SK-N-SH treated with all-trans-retinoic acid at 6 μM for 48 hours (cell line): ENCODE measurements at regions not wholly inside any gene's neighbourhood (a gene's known extent, or its start where the extent isn't known, plus 50 kb on each side); places are given as distances from the start of the nearest gene placed in this dataset.

Source experiments
- ATAC-seq: fragments of 200-7000 bp; cut with Tn5 transposase; 3 replicates; pipeline ENCODE4 v1.9.1; 2020; ENCODE audit warnings: mild to moderate bottlenecking, moderate library complexity
- ARNTL ChIP-seq: fragments of 450-650 bp; formaldehyde crosslinking; IDR thresholded peaks from 2 replicates; pipeline ENCODE4 v1.5.0; 2020; ENCODE audit warnings: low read depth, mild to moderate bottlenecking, moderate library complexity, borderline replicate concordance
- BACH2 ChIP-seq: fragments of 250-450 bp; sonication (Bioruptor Pico); IDR thresholded peaks from 2 replicates; pipeline ENCODE4 v1.9.0; 2021; ENCODE audit warnings: mild to moderate bottlenecking, borderline replicate concordance
- CREB5 ChIP-seq: fragments of 250-450 bp; sonication (Bioruptor Pico); IDR thresholded peaks from 2 replicates; pipeline ENCODE4 v1.5.1; 2020; ENCODE audit warnings: low read depth, mild to moderate bottlenecking, moderate library complexity
- CSDC2 ChIP-seq: fragments of 250-450 bp; sonication (Bioruptor Pico); IDR thresholded peaks from 2 replicates; pipeline ENCODE4 v1.5.0; 2020; ENCODE audit warnings: mild to moderate bottlenecking, moderate library complexity
- ESRRG ChIP-seq: fragments of 250-450 bp; sonication (Bioruptor Pico); IDR thresholded peaks from 2 replicates; pipeline ENCODE4 v1.6.1; 2021; ENCODE audit warnings: mild to moderate bottlenecking
- GLIS3 ChIP-seq: fragments of 250-450 bp; sonication (Bioruptor Pico); IDR thresholded peaks from 2 replicates; pipeline ENCODE4 v1.5.0; 2020; ENCODE audit warnings: mild to moderate bottlenecking, moderate library complexity
- ISL1 ChIP-seq: fragments of 250-450 bp; sonication (Bioruptor Pico); IDR thresholded peaks from 2 replicates; pipeline ENCODE4 v2.1.2; 2022; ENCODE audit warnings: mild to moderate bottlenecking, moderate library complexity
- OSR1 ChIP-seq: fragments of 250-450 bp; sonication (Bioruptor Pico); IDR thresholded peaks from 2 replicates; pipeline ENCODE4 v1.8.0; 2022; ENCODE audit warnings: moderate library complexity, mild to moderate bottlenecking, inconsistent platforms
- PATZ1 ChIP-seq: fragments of 250-450 bp; sonication (Bioruptor Pico); IDR thresholded peaks from 2 replicates; pipeline ENCODE4 v1.8.0; 2020; ENCODE audit warnings: mild to moderate bottlenecking, moderate library complexity, borderline replicate concordance
- POU6F1 ChIP-seq: fragments of 250-450 bp; sonication (Bioruptor Pico); IDR thresholded peaks from 2 replicates; pipeline ENCODE4 v1.8.0; 2021; ENCODE audit warnings: low read depth, mild to moderate bottlenecking, moderate library complexity, borderline replicate concordance
- PPARA ChIP-seq: fragments of 250-450 bp; sonication (Bioruptor Pico); IDR thresholded peaks from 2 replicates; pipeline ENCODE4 v1.5.0; 2020; ENCODE audit warnings: mild to moderate bottlenecking, borderline replicate concordance
- RARB ChIP-seq: fragments of 250-450 bp; sonication (Bioruptor Pico); IDR thresholded peaks from 2 replicates; pipeline ENCODE4 v1.8.0; 2021; ENCODE audit warnings: mild to moderate bottlenecking, moderate library complexity
- SNAI2 ChIP-seq: fragments of 250-450 bp; sonication (Bioruptor Pico); IDR thresholded peaks from 2 replicates; pipeline ENCODE4 v1.5.0; 2020; ENCODE audit warnings: mild to moderate bottlenecking, moderate library complexity
- TCF4 ChIP-seq: fragments of 250-450 bp; sonication (Bioruptor Pico); IDR thresholded peaks from 2 replicates; pipeline ENCODE4 v1.8.0; 2021; ENCODE audit warnings: mild to moderate bottlenecking, moderate library complexity, borderline replicate concordance
- TOX ChIP-seq: fragments of 250-450 bp; sonication (Bioruptor Pico); IDR thresholded peaks from 2 replicates; pipeline ENCODE4 v1.8.0; 2021; ENCODE audit warnings: mild to moderate bottlenecking, moderate library complexity, borderline replicate concordance
- ZC3H10 ChIP-seq: fragments of 250-450 bp; sonication (Bioruptor Pico); IDR thresholded peaks from 2 replicates; pipeline ENCODE4 v1.5.1; 2021; ENCODE audit warnings: mild to moderate bottlenecking, moderate library complexity
- ZFP3 ChIP-seq: fragments of 250-450 bp; sonication (Bioruptor Pico); IDR thresholded peaks from 2 replicates; pipeline ENCODE4 v1.5.0; 2020; ENCODE audit warnings: mild to moderate bottlenecking, moderate library complexity
- ZFP30 ChIP-seq: fragments of 450-650 bp; formaldehyde crosslinking; IDR thresholded peaks from 2 replicates; pipeline ENCODE4 v1.5.0; 2022; ENCODE audit warnings: mild to moderate bottlenecking, moderate library complexity
- ZNF565 ChIP-seq: fragments of 450-650 bp; formaldehyde crosslinking; conservative IDR thresholded peaks from 2 replicates; pipeline ENCODE4 v1.5.0; 2020; ENCODE audit warnings: low read depth, mild to moderate bottlenecking, moderate library complexity
- ZNF70 ChIP-seq: fragments of 450-650 bp; formaldehyde crosslinking; IDR thresholded peaks from 2 replicates; pipeline ENCODE4 v1.5.0; 2020; ENCODE audit warnings: mild to moderate bottlenecking, moderate library complexity
- ZNF8 ChIP-seq: fragments of 450-650 bp; formaldehyde crosslinking; IDR thresholded peaks from 2 replicates; pipeline ENCODE4 v1.5.0; 2020; ENCODE audit warnings: mild to moderate bottlenecking, moderate library complexity
- TF ChIP-seq, protein P1 (sequence below): fragments of 250-450 bp; sonication (Bioruptor Pico); IDR thresholded peaks from 2 replicates; pipeline ENCODE4 v1.5.1; 2021; ENCODE audit warnings: mild to moderate bottlenecking, moderate library complexity

- no peak for TF ChIP-seq TOX (CRISPR knock-in tag)
- TF ChIP-seq ISL1 (CRISPR knock-in tag): no peak
- TF ChIP-seq ZFP30 (CRISPR knock-in tag): no peak
- no peak for TF ChIP-seq ZFP3 (CRISPR knock-in tag)
- TF ChIP-seq PATZ1 (CRISPR knock-in tag): no peak
- TF ChIP-seq CREB5 (CRISPR knock-in tag): no peak
- TF ChIP-seq ESRRG: no peak
- TF ChIP-seq PPARA: no peak
- TF ChIP-seq GLIS3 (CRISPR knock-in tag): no peak
- TF ChIP-seq ZNF8 (CRISPR knock-in tag): no peak
- TF ChIP-seq POU6F1: no peak
- no peak for TF ChIP-seq TCF4 (CRISPR knock-in tag)
- TF ChIP-seq ARNTL (CRISPR knock-in tag): no peak
- TF ChIP-seq ZC3H10: no peak
- no peak for TF ChIP-seq CSDC2 (CRISPR knock-in tag)
- no peak for TF ChIP-seq BACH2 (CRISPR knock-in tag)
- no peak for TF ChIP-seq SNAI2 (CRISPR knock-in tag)
- no peak for TF ChIP-seq RARB (CRISPR knock-in tag)
- no peak for ATAC-seq
Observed at GRCh38 chr12:59904874-59905521, 309.2 kb downstream of the SLC16A7 start.

DNA sequence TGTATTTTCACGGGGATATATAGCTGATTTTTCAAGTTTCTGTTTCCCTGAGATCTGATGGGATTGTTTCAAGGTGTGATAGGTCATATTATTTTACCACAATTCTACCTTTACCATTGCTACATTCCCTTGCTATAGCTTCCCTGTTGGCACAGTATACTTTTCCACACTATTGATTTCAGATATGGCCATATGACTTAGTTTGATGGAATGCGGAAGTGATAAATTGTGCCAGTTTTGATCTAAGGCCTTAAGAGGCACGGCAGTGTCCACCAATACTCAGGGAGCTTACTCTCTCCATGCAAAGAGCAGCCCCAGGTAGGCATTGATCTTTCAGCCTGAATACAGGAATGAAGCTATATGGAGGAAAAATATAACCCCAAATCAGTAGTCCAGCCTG is 315.7 kb downstream of the SLC16A7 start:
- no peak for TF ChIP-seq PATZ1 (CRISPR knock-in tag)
- no peak for TF ChIP-seq ZNF8 (CRISPR knock-in tag)
- TF ChIP-seq POU6F1: no peak
- no peak for TF ChIP-seq ZC3H10
- TF ChIP-seq, protein P1, sequence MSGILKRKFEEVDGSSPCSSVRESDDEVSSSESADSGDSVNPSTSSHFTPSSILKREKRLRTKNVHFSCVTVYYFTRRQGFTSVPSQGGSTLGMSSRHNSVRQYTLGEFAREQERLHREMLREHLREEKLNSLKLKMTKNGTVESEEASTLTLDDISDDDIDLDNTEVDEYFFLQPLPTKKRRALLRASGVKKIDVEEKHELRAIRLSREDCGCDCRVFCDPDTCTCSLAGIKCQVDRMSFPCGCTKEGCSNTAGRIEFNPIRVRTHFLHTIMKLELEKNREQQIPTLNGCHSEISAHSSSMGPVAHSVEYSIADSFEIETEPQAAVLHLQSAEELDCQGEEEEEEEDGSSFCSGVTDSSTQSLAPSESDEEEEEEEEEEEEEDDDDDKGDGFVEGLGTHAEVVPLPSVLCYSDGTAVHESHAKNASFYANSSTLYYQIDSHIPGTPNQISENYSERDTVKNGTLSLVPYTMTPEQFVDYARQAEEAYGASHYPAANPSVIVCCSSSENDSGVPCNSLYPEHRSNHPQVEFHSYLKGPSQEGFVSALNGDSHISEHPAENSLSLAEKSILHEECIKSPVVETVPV: no peak
- no peak for TF ChIP-seq ARNTL (CRISPR knock-in tag)
- TF ChIP-seq OSR1 (CRISPR knock-in tag): no peak
- no peak for TF ChIP-seq ESRRG
- no peak for TF ChIP-seq SNAI2 (CRISPR knock-in tag)
- TF ChIP-seq TOX (CRISPR knock-in tag): no peak
- no peak for TF ChIP-seq ISL1 (CRISPR knock-in tag)
- no peak for TF ChIP-seq BACH2 (CRISPR knock-in tag)
- TF ChIP-seq GLIS3 (CRISPR knock-in tag): no peak
- TF ChIP-seq CREB5 (CRISPR knock-in tag): no peak
- TF ChIP-seq ZFP30 (CRISPR knock-in tag): no peak
- TF ChIP-seq PPARA: no peak
- no peak for TF ChIP-seq ZNF70 (CRISPR knock-in tag)
- TF ChIP-seq ZNF565 (CRISPR knock-in tag): no peak
- no peak for TF ChIP-seq RARB (CRISPR knock-in tag)
- no peak for TF ChIP-seq ZFP3 (CRISPR knock-in tag)
- TF ChIP-seq, all 23 proteins: peak for 0
- ATAC-seq: no peak
